SKM-1 treated with dmso at 0.1 percent for 144 hours (cell line): ENCODE measurements at regions not wholly inside any gene's neighbourhood (a gene's known extent, or its start where the extent isn't known, plus 50 kb on each side); places are given as distances from the start of the nearest gene placed in this dataset.

Experiments
- DNase-seq: peaks from one replicate; lab custom pipeline; 2025; ENCODE audit not compliant: unreplicated experiment; lab: John Stamatoyannopoulos, UW

- DNase-seq: no peak
Observed at GRCh38 chr13:37241786-37242185, 136.3 kb upstream of the CSNK1A1L start.

- DNase-seq: no peak
Observed at GRCh38 chr13:37230346-37230745, 124.9 kb upstream of the CSNK1A1L start.

GRCh38 chr13:37229931-37230330 is 124.5 kb upstream of the CSNK1A1L start:
- DNase-seq: no peak

- no peak for DNase-seq
Observed at GRCh38 chr13:37226971-37227370, 121.5 kb upstream of the CSNK1A1L start.

GRCh38 chr13:37225414-37226070 is 120.1 kb upstream of the CSNK1A1L start:
- no peak for DNase-seq

GRCh38 chr13:37216331-37216730 is 110.9 kb upstream of the CSNK1A1L start:
- no peak for DNase-seq

GRCh38 chr13:37212826-37213225 is 107.4 kb upstream of the CSNK1A1L start:
- DNase-seq: no peak

- no peak for DNase-seq
Observed at GRCh38 chr13:37211487-37211886, 106.0 kb upstream of the CSNK1A1L start.

- DNase-seq: no peak
Observed at GRCh38 chr13:37209621-37210580, 104.4 kb upstream of the CSNK1A1L start.

- DNase-seq: no peak
Observed at GRCh38 chr13:37207691-37208451, 102.4 kb upstream of the CSNK1A1L start.

GRCh38 chr13:37202264-37202663 is 96.8 kb upstream of the CSNK1A1L start:
- DNase-seq: no peak

- DNase-seq: no peak
Observed at GRCh38 chr13:37201081-37201480, 95.6 kb upstream of the CSNK1A1L start.

- DNase-seq: no peak
Observed at GRCh38 chr13:37198629-37199028, 93.2 kb upstream of the CSNK1A1L start.

- no peak for DNase-seq
Observed at GRCh38 chr13:37195621-37196020, 90.2 kb upstream of the CSNK1A1L start.

GRCh38 chr13:37194428-37194861 is 89.0 kb upstream of the CSNK1A1L start:
- DNase-seq: no peak

- no peak for DNase-seq
Observed at GRCh38 chr13:37192956-37193355, 87.5 kb upstream of the CSNK1A1L start.

GRCh38 chr13:37187621-37188020 is 82.2 kb upstream of the CSNK1A1L start:
- DNase-seq: no peak

GRCh38 chr13:37187105-37187504 is 81.6 kb upstream of the CSNK1A1L start:
- no peak for DNase-seq

GRCh38 chr13:37181620-37182019 is 76.2 kb upstream of the CSNK1A1L start:
- no peak for DNase-seq

- no peak for DNase-seq
Observed at GRCh38 chr13:37179645-37180044, 74.2 kb upstream of the CSNK1A1L start.

GRCh38 chr13:37177125-37177524 is 71.7 kb upstream of the CSNK1A1L start:
- DNase-seq: no peak
